H9 (cell line): ENCODE measurements at regions not wholly inside any gene's neighbourhood (a gene's known extent, or its start where the extent isn't known, plus 50 kb on each side); places are given as distances from the start of the nearest gene placed in this dataset.

Experiments
- DNase-seq: peaks from one replicate; pipeline ENCODE4 v3.0.0-alpha.2; 2017
- H2AFZ ChIP-seq: one replicate; pipeline ENCODE4 v1.6.1; 2013; ENCODE audit warnings: mild to moderate bottlenecking, low read length, control low read depth, moderate library complexity
- H2AK5ac ChIP-seq: 2 replicates; pipeline ENCODE4 v1.6.1; 2013; ENCODE audit warnings: low read length, control low read depth, mixed read lengths; ENCODE audit not compliant: insufficient read length
- H2BK120ac ChIP-seq: one replicate; pipeline ENCODE4 v1.6.1; 2013; ENCODE audit warnings: low read depth, mild to moderate bottlenecking, low read length, control low read depth, inconsistent platforms; ENCODE audit not compliant: poor library complexity, severe bottlenecking
- H2BK12ac ChIP-seq: 2 replicates; pipeline ENCODE4 v1.6.1; 2013; ENCODE audit warnings: low read length, control low read depth, mixed read lengths, low read depth; ENCODE audit not compliant: insufficient read length
- H2BK15ac ChIP-seq: 2 replicates; pipeline ENCODE4 v1.6.1; 2013; ENCODE audit warnings: low read depth, low read length, control low read depth
- H2BK20ac ChIP-seq: one replicate; pipeline ENCODE4 v1.6.1; 2013; ENCODE audit warnings: low read depth, mild to moderate bottlenecking, low read length, control low read depth, inconsistent platforms; ENCODE audit not compliant: poor library complexity, severe bottlenecking
- H2BK5ac ChIP-seq: 2 replicates; pipeline ENCODE4 v1.6.1; 2013; ENCODE audit warnings: low read length, control low read depth, mixed read lengths; ENCODE audit not compliant: insufficient read length
- H3K14ac ChIP-seq: 2 replicates; pipeline ENCODE4 v1.6.1; 2013; ENCODE audit warnings: low read length, control low read depth; ENCODE audit not compliant: insufficient read depth
- H3K18ac ChIP-seq: 2 replicates; pipeline ENCODE4 v1.6.1; 2013; ENCODE audit warnings: low read depth, mild to moderate bottlenecking, mixed read lengths, low read length, control low read depth; ENCODE audit not compliant: insufficient read length
- H3K23ac ChIP-seq: 2 replicates; pipeline ENCODE4 v1.6.1; 2013; ENCODE audit warnings: low read length, control low read depth, mixed read lengths, low read depth; ENCODE audit not compliant: insufficient read length
- H3K23me2 ChIP-seq: 2 replicates; pipeline ENCODE4 v1.6.1; 2013; ENCODE audit warnings: low read depth, mild to moderate bottlenecking, mixed read lengths, low read length, control low read depth; ENCODE audit not compliant: insufficient read length, poor library complexity, severe bottlenecking
- H3K27ac ChIP-seq: 2 replicates; pipeline ENCODE4 v1.5.1; 2013; ENCODE audit warnings: low read length, control low read depth, mixed read lengths, low read depth; ENCODE audit not compliant: insufficient read length
- H3K27me3 ChIP-seq: 2 replicates; pipeline ENCODE4 v1.6.1; 2013; ENCODE audit warnings: low read length, control low read depth, inconsistent platforms; ENCODE audit not compliant: insufficient read depth
- H3K4ac ChIP-seq: 2 replicates; pipeline ENCODE4 v1.6.1; 2013; ENCODE audit warnings: low read depth, mild to moderate bottlenecking, control low read depth, inconsistent platforms, low read length, moderate library complexity
- H3K4me1 ChIP-seq: 2 replicates; pipeline ENCODE4 v1.6.1; 2013; ENCODE audit warnings: low read length, control low read depth, inconsistent platforms; ENCODE audit not compliant: insufficient read depth
- H3K4me2 ChIP-seq: 2 replicates; pipeline ENCODE4 v1.6.1; 2013; ENCODE audit warnings: low read length, control low read depth, mixed read lengths; ENCODE audit not compliant: insufficient read length, insufficient read depth
- H3K56ac ChIP-seq: 2 replicates; pipeline ENCODE4 v1.6.1; 2013; ENCODE audit warnings: low read depth, mild to moderate bottlenecking, mixed read lengths, low read length, control low read depth; ENCODE audit not compliant: insufficient read length
- H3K79me1 ChIP-seq: 2 replicates; pipeline ENCODE4 v1.6.1; 2013; ENCODE audit warnings: low read depth, mild to moderate bottlenecking, moderate library complexity, low read length, control low read depth, inconsistent platforms; ENCODE audit not compliant: insufficient read depth, poor library complexity, severe bottlenecking
- H3K79me2 ChIP-seq: 2 replicates; pipeline ENCODE4 v1.6.1; 2013; ENCODE audit warnings: low read length, control low read depth, inconsistent platforms; ENCODE audit not compliant: insufficient read depth
- H3K9ac ChIP-seq: 2 replicates; pipeline ENCODE4 v1.6.1; 2013; ENCODE audit warnings: low read length, control low read depth, mixed read lengths; ENCODE audit not compliant: insufficient read length; ENCODE audit errors: extremely low read depth
- H3K9me3 ChIP-seq: one replicate; pipeline ENCODE4 v1.6.1; 2013; ENCODE audit warnings: low read depth, low read length, inconsistent platforms; ENCODE audit not compliant: control insufficient read depth
- H3T11ph ChIP-seq: one replicate; pipeline ENCODE4 v1.6.1; 2013; ENCODE audit warnings: mild to moderate bottlenecking, low read length, control low read depth, inconsistent platforms
- H4K20me1 ChIP-seq: one replicate; pipeline ENCODE4 v1.6.1; 2013; ENCODE audit not compliant: control insufficient read depth, insufficient read length, insufficient read depth
- H4K5ac ChIP-seq: 2 replicates; pipeline ENCODE4 v1.6.1; 2013; ENCODE audit warnings: low read depth, mild to moderate bottlenecking, mixed read lengths, low read length, control low read depth; ENCODE audit not compliant: insufficient read length
- H4K8ac ChIP-seq: replicated peaks from 2 replicates; pipeline ENCODE4 v1.6.1; 2013; ENCODE audit warnings: low read length, control low read depth, mixed read lengths, low read depth; ENCODE audit not compliant: insufficient read length
- H4K91ac ChIP-seq: 2 replicates; pipeline ENCODE4 v1.6.1; 2013; ENCODE audit warnings: low read depth, mild to moderate bottlenecking, moderate library complexity, mixed read lengths, low read length, control low read depth; ENCODE audit not compliant: insufficient read length
- H3K27ac Mint-ChIP-seq, 3 experiments: 2 replicates in 2 of 3; 3 replicates in 1 of 3; pipeline ENCODE4 v1.8.0; 2020 to 2021; ENCODE audit warnings: mixed read lengths in 3 of 3, mild to moderate bottlenecking in 1 of 3, moderate library complexity in 1 of 3
- H3K27me3 Mint-ChIP-seq: 2 replicates; pipeline ENCODE4 v1.8.0; 2021; ENCODE audit warnings: low read depth, mild to moderate bottlenecking, moderate library complexity, mixed read lengths
- H3K36me3 Mint-ChIP-seq, 3 experiments: 2 replicates in 2 of 3; 3 replicates in 1 of 3; pipeline ENCODE4 v1.8.0; 2020 to 2021; ENCODE audit warnings: low read depth in 3 of 3, mixed read lengths in 3 of 3; ENCODE audit not compliant: insufficient read depth in 1 of 3
- H3K4me1 Mint-ChIP-seq, 2 experiments: 2 replicates each; pipeline ENCODE4 v1.8.0; 2020; ENCODE audit warnings: mixed read lengths in 2 of 2
- H3K4me3 Mint-ChIP-seq, 2 experiments: 2 replicates in 1 of 2; 3 replicates in 1 of 2; pipeline ENCODE4 v1.8.0; 2020 to 2021; ENCODE audit warnings: mild to moderate bottlenecking in 2 of 2, mixed read lengths in 2 of 2, moderate library complexity in 1 of 2
- H3K9me3 Mint-ChIP-seq, 2 experiments: 2 replicates in 1 of 2; 3 replicates in 1 of 2; pipeline ENCODE4 v1.8.0; 2020; ENCODE audit warnings: mild to moderate bottlenecking in 2 of 2, mixed read lengths in 2 of 2, moderate library complexity in 1 of 2
- CTCF ChIP-seq: fragments of 200-600 bp; sonication (generic); conservative IDR thresholded peaks from 3 replicates; pipeline ENCODE4 v1.8.0; 2021; ENCODE audit warnings: antibody characterized with exemption, mild to moderate bottlenecking
- WGBS: extraction: QIAGEN DNeasy Blood & Tissue Kit; methylation state at CpG from one replicate; pipeline ENCODE4 v1.1.7; 2013; ENCODE audit warnings: missing lambda C conversion rate, low lambda C conversion rate, mixed read lengths; ENCODE audit not compliant: insufficient read length; ENCODE audit errors: extremely low coverage; 5-methylcytosine and 5-hydroxymethylcytosine counted together

- no peak for TF ChIP-seq CTCF
- no peak for DNase-seq
- Mint-ChIP-seq H3K9me3 (peaks cover 0 to 2% of the 10 kb centered on the region in 2 experiments; a peak in 1 of 5 replicates), H3K4me3 (no peak overlapping the region), H3K27me3 (peaks cover 2% of the 10 kb centered on the region; the same call in 1 of the 2 replicates), H3K27ac (no peak overlapping the region), H3K4me1 (peaks cover 2 to 5% of the 10 kb centered on the region in 2 experiments; a peak in 2 of 4 replicates), H3K36me3 (no peaks in the 10 kb centered on the region)
- Histone ChIP-seq H2BK5ac (no peak overlapping the region), H3K9ac (no peak overlapping the region), H2BK20ac (no peak overlapping the region), H3K4ac (no peak overlapping the region), H2BK120ac (no peak overlapping the region), H3K27me3 (no peaks in the 10 kb centered on the region), H3K4me2 (no peak overlapping the region), H2BK15ac (no peak overlapping the region), H3K18ac (no peak overlapping the region), H3K27ac (no peak overlapping the region), H3T11ph (no peak overlapping the region), H4K5ac (no peak overlapping the region), H3K23ac (no peak overlapping the region), H2AFZ (no peak overlapping the region), H3K4me1 (no peaks in the 10 kb centered on the region), H3K79me2 (no peaks in the 10 kb centered on the region), H3K14ac (no peak overlapping the region), H2AK5ac (no peak overlapping the region), H3K56ac (no peak overlapping the region), H4K20me1 (no peaks in the 10 kb centered on the region), H3K23me2 (no peaks in the 10 kb centered on the region), H2BK12ac (no peak overlapping the region), H3K9me3 (no peaks in the 10 kb centered on the region), H3K79me1 (no peaks in the 10 kb centered on the region), H4K8ac (no peak overlapping the region), H4K91ac (no peak overlapping the region)
- WGBS = no CpG with 5 or more reads among the region's 2 CpGs
Measured at GRCh38 chrX:131845201-131845600, 177.9 kb upstream of the STK26 start.
